Left lobe of liver (tissue), 2 donors: ENCODE measurements at regions not wholly inside any gene's neighbourhood (a gene's known extent, or its start where the extent isn't known, plus 50 kb on each side); places are given as distances from the start of the nearest gene placed in this dataset.
A peak's percentile ranks its signal among the peaks of the same experiment; 100 is the strongest.
"Not testable (repeated sequence)": the region's sequence is repeated elsewhere in the genome, so short reads cannot be mapped to it uniquely, and the experiment has no call there.

ENCODE experiments used
- ATAC-seq: fragments of 200-7000 bp; cut with Tn5 transposase; one replicate; pipeline ENCODE4 v1.9.1; 2020; ENCODE audit warnings: mild to moderate bottlenecking, moderate library complexity
- DNase-seq: peaks from one replicate; pipeline ENCODE4 v3.0.0-alpha.2; 2020; ENCODE audit warnings: low spot score
- donor health status: DM: no; HTN: no; CAD: no; lungs with moderate emphysema.
- donor health status: DM: no; HTN: yes; CAD: no.

- ATAC-seq (no peak), DNase-seq (no peak)
Observed at GRCh38 chr3:31179768-31180167, 285.3 kb upstream of the GADL1 start.

GRCh38 chr3:31180274-31180673, 285.8 kb upstream of the GADL1 start:
- DNase-seq (no peak), ATAC-seq (no peak)

- no peak for ATAC-seq
- DNase-seq: no peak
Observed at GRCh38 chr3:31181661-31182060, 287.2 kb upstream of the GADL1 start.

GRCh38 chr3:31182661-31183060, 288.2 kb upstream of the GADL1 start:
- DNase-seq: no peak
- no peak for ATAC-seq

GRCh38 chr3:31184261-31185061, 290.0 kb upstream of the GADL1 start:
- ATAC-seq (no peak), DNase-seq (no peak)

- no peak for ATAC-seq
Observed at GRCh38 chr3:31185062-31185357, 290.5 kb upstream of the GADL1 start.

GRCh38 chr3:31186041-31186440, 291.6 kb upstream of the GADL1 start:
- no peak for DNase-seq

More at GRCh38 chr3:31185062-31185357, 290.5 kb upstream of the GADL1 start:
- no peak for DNase-seq

GRCh38 chr3:31187380-31187779, 292.9 kb upstream of the GADL1 start:
- DNase-seq (peak; percentile 54), ATAC-seq (peak; percentile 86)

More at GRCh38 chr3:31186041-31186440, 291.6 kb upstream of the GADL1 start:
- ATAC-seq: peak; percentile 66

GRCh38 chr3:31188112-31188511, 293.7 kb upstream of the GADL1 start:
- no peak for DNase-seq
- no peak for ATAC-seq

- DNase-seq (no peak), ATAC-seq (no peak)
Observed at GRCh38 chr3:31189330-31189729, 294.9 kb upstream of the GADL1 start.

GRCh38 chr3:31189971-31190370, 295.5 kb upstream of the GADL1 start:
- DNase-seq (no peak), ATAC-seq (no peak)

GRCh38 chr3:31191354-31191753, 296.9 kb upstream of the GADL1 start:
- ATAC-seq (peak; percentile 75), DNase-seq (peak; percentile 62)

GRCh38 chr3:31193429-31193828, 299.0 kb upstream of the GADL1 start:
- DNase-seq (no peak), ATAC-seq (no peak)

- no peak for ATAC-seq
- DNase-seq: no peak
Observed at GRCh38 chr3:31193871-31194270, 299.4 kb upstream of the GADL1 start.

- no peak for ATAC-seq
- DNase-seq: no peak
Observed at GRCh38 chr3:31196261-31196660, 301.8 kb upstream of the GADL1 start.

GRCh38 chr3:31196881-31197364, 302.5 kb upstream of the GADL1 start:
- no peak for DNase-seq
- ATAC-seq: no peak

GRCh38 chr3:31197941-31198340, 303.5 kb upstream of the GADL1 start:
- ATAC-seq (peak; percentile 78), DNase-seq (no peak)

GRCh38 chr3:31198890-31199289, 304.4 kb upstream of the GADL1 start:
- DNase-seq: no peak
- peak; percentile 52 for ATAC-seq

- DNase-seq (no peak), ATAC-seq (peak; percentile 90)
Observed at GRCh38 chr3:31203960-31204795, 309.7 kb upstream of the GADL1 start.

- ATAC-seq, DNase-seq: not testable (repeated sequence)
Observed at GRCh38 chr3:31204796-31205056, 310.3 kb upstream of the GADL1 start.

- DNase-seq (no peak), ATAC-seq (peak; percentile 33)
Observed at GRCh38 chr3:31210068-31210645, 315.7 kb upstream of the GADL1 start.
